ENCODE measurements at regions not wholly inside any gene's neighbourhood (a gene's known extent, or its start where the extent isn't known, plus 50 kb on each side); places are given as distances from the start of the nearest gene placed in this dataset.

DNA sequence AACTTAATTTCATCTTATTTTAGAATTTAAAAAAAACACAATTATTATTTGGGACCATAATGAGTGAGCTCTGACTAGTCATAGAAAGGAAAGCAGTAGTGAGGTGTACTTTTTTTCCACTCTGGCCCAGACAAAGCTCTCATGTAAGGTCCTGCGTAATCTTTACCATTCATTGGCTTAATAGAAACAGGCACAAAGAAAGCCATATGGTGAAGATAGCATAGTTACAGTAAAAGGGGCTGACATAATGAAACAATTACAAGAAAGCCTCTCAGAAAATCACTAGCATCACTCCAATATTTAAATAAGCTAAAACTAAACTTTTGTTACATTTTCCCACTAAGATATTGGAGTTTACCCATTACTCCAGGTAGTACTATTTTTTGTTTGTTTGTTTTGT lies 384.6 kb upstream of the ALCAM start:
- TF ChIP-seq CTCF (IDR thresholded peaks at IDR 0.05; ENCODE audit: low read depth, low read length) = no peak
- no peak overlapping the region for H3K4me3 ChIP-seq (replicated peaks in 1 of 2; ENCODE audit: low read depth in 2 of 2, low read length in 2 of 2)
- DNase-seq (ENCODE audit: low read depth in 2 of 2) = no peak

GRCh38 chr3:104987859-104988258 lies 378.9 kb upstream of the ALCAM start:
- no peak overlapping the region for H3K4me3 ChIP-seq (replicated peaks in 1 of 2; ENCODE audit: low read depth in 2 of 2, low read length in 2 of 2)
- peak; percentile 2 to 16 for DNase-seq (ENCODE audit: low read depth in 2 of 2)
- TF ChIP-seq CTCF (IDR thresholded peaks at IDR 0.05; ENCODE audit: low read depth, low read length) = no peak

GRCh38 chr3:104988496-104988895 lies 378.2 kb upstream of the ALCAM start:
- peak in 1 of 2 donors; percentile 7 for DNase-seq (ENCODE audit: low read depth in 2 of 2)
- no peak for TF ChIP-seq CTCF (IDR thresholded peaks at IDR 0.05; ENCODE audit: low read depth, low read length)
- no peak overlapping the region for H3K4me3 ChIP-seq (replicated peaks in 1 of 2; ENCODE audit: low read depth in 2 of 2, low read length in 2 of 2)

DNA sequence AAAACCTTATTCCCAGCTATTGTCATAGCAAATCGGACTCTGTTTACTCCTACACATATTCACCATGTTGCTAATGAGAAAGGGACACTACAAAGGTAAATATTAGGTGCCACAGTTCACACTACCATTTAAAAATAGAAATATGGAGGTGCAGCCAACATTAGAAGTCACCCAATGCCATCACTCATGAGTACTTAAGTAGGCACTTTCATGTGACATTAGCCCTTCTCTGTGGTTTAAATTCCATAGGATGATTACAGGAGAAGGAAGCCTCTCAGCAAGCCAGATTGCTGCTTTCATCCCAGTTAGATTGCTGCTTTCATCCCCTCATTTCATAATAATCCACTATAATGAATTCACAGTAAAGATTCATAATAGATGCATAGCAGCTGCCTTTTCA lies 376.8 kb upstream of the ALCAM start:
- TF ChIP-seq CTCF (IDR thresholded peaks at IDR 0.05; ENCODE audit: low read depth, low read length) = no peak
- no peak overlapping the region for H3K4me3 ChIP-seq (replicated peaks in 1 of 2; ENCODE audit: low read depth in 2 of 2, low read length in 2 of 2)
- DNase-seq (ENCODE audit: low read depth in 2 of 2) = peak in 1 of 2 donors; percentile 9

DNA sequence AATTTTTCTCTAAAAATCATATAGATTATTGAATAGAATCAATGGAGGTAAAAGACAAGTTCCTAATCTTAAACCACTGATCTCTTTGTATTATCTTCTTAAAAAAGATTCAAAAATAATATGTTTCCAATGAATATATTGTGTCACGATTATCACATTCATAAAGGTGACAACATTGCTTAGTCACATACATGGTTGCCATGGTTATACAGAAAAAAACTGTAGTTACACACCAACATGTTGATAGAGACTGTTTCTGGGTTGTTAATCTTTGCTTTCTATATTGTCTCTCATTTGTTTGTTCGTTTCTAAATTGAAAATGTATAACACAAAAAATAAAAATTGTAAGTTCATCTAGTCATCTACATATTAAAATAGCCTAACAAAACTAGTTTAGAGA lies 376.0 kb upstream of the ALCAM start:
- peak in 1 of 2 donors; percentile 17 for DNase-seq (ENCODE audit: low read depth in 2 of 2)
- H3K4me3 ChIP-seq (replicated peaks in 1 of 2; ENCODE audit: low read depth in 2 of 2, low read length in 2 of 2) = no peak overlapping the region
- no peak for TF ChIP-seq CTCF (IDR thresholded peaks at IDR 0.05; ENCODE audit: low read depth, low read length)

- no peak overlapping the region for H3K4me3 ChIP-seq (replicated peaks in 1 of 2; ENCODE audit: low read depth in 2 of 2, low read length in 2 of 2)
- no peak for DNase-seq (ENCODE audit: low read depth in 2 of 2)
- TF ChIP-seq CTCF (IDR thresholded peaks at IDR 0.05; ENCODE audit: low read depth, low read length) = no peak
Measured at GRCh38 chr3:104992676-104993075, 374.0 kb upstream of the ALCAM start.

GRCh38 chr3:105006164-105006563 lies 360.5 kb upstream of the ALCAM start:
- TF ChIP-seq CTCF (IDR thresholded peaks at IDR 0.05; ENCODE audit: low read depth, low read length) = no peak
- H3K4me3 ChIP-seq (replicated peaks in 1 of 2; ENCODE audit: low read depth in 2 of 2, low read length in 2 of 2) = no peak overlapping the region
- DNase-seq (ENCODE audit: low read depth in 2 of 2) = no peak
